IPS-NIHi11 (cell line): ENCODE measurements at regions not wholly inside any gene's neighbourhood (a gene's known extent, or its start where the extent isn't known, plus 50 kb on each side); places are given as distances from the start of the nearest gene placed in this dataset.
A peak's percentile ranks its signal among the peaks of the same experiment; 100 is the strongest.

Source experiments
- DNase-seq: peaks from one replicate; pipeline ENCODE4 v3.0.0; 2012; ENCODE audit warnings: mixed read lengths, low spot score

DNA sequence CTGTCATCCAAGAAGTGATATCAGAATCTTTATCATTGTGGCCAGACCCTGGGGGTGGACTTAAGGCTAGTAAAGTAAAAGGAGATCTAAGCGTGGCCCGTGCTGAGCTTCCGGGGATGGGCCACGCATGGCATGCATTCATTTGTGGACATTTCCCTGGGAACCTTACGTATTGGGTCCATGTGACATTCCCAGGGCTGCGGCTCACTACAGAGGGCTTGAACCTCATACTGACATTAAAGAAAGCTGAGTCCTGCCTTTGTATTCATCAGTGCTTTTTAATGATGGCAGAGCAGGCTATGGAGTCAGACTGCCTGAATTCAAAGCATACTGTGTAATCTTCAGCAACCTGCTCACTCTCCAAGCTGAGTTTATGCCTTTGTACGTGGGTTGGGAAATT lies 152.2 kb upstream of the AFDN start:
- DNase-seq: no peak

DNA sequence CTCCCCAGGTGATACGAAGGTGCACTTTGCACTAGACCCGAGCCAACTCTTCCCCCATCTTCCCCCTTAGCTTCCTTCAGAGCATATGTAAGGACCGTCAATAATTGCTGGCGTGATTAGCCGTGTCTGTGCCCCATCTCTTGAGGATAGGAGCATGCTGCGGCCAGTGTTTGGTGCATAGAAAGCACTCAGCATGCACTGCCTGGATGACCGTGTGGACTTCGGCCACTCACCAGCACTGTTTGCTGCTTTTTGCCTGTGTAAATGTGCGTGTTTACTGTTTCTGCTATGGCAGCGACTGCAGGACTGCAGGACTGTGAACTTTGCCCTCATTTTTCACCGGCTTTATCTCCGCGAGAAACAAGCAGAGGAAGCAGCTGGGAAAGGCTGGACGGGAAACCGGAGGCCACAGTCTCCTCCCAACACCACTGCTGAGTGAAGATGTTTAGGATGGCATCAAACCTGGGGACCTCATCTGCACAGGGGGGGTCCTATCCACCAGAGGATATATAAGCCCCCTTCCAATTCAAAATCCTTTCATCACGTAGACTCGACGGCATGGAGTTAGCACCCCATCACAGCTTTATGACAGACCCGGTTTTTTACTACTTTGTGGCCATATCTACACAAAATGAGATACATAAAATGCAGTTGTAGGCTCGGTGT lies 150.6 kb upstream of the AFDN start:
- no peak for DNase-seq

DNA sequence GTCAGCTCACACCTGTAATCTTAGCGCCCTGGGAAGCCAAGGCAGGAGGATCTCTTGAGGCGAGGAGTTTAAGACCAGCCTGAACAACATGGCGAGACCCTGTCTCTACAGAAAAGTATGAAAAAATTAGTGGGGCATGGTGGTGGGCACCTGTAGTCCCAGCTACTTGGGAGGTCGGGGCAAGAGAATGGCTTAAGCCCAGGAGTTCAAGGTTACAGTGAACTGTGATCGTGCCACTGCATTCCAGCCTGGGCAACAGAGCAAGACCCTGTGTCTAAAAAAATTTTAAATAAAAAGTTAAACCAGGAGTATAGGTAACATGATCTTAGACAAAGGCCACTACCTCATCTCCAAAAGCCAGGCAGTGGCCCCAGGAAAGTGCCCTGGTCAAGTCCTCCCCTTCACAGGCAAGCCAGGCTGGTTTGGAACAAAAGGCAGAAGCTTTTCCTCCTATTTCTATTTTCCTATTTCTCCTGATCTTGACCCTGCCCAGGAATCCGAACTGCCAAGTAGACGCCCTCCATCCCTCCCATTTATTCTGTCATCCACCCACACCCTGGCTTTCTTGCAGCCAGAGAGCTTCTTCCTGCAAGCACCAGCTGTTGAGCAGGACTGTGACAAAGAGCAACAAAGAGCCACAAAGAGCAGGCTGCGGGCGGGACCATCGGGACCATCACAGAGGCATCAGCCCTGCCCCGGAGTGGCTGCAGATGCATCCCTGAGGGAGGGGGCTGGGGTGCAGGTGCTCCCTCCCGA lies 149.9 kb upstream of the AFDN start:
- DNase-seq: no peak

DNA sequence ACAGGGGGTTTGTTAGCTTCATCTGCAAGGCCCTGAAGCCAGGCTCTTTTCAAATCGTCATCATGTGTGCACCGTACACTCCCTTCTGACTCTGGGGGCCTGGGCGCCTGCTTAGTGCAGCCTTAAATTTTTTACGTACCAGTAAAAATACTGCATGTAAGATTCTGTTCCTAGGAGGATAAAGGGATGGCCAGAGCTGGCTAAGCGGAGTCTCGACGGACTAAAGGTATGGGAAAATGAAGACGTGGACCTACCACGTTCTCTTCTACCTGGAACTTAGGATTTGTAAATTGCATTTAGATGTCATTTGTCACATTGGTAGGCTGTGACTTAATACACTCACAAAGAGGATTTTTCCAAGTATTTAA lies 149.3 kb upstream of the AFDN start:
- no peak for DNase-seq

- DNase-seq: peak; percentile 65
Observed at GRCh38 chr6:167678102-167679101, 148.3 kb upstream of the AFDN start.

DNA sequence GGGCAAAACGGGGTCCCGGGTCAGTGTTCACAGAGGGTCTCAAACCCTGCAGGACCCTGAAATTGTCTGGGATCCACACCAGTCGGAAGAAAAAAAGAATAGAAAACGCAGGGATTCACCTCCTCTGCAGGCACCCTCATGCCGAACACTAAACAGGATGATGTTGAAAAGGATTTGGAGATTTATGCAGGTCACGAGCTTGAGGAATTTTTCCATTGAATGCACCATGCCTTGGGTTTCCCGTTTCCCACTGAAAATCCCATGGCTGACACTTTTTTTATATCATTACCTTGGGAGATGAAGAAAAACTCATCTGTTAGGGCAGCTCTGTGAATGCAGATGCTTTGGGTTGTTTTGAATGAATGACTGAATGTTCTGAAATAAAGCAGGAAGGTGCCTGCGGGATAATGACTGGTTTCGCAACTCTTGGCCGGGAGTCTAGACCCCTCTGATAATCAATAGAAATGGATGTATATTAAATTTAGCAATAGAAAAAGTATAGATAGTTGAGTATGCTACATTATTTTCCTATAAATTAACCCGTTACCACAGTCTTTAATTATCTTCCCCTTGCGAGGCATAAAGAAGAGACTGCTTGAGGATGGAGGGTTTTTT lies 147.5 kb upstream of the AFDN start:
- no peak for DNase-seq

GRCh38 chr6:167679790-167680604 lies 146.7 kb upstream of the AFDN start:
- DNase-seq: no peak

GRCh38 chr6:167680605-167681149 lies 146.0 kb upstream of the AFDN start:
- DNase-seq: no peak

GRCh38 chr6:167682125-167682524 lies 144.6 kb upstream of the AFDN start:
- DNase-seq: no peak

DNA sequence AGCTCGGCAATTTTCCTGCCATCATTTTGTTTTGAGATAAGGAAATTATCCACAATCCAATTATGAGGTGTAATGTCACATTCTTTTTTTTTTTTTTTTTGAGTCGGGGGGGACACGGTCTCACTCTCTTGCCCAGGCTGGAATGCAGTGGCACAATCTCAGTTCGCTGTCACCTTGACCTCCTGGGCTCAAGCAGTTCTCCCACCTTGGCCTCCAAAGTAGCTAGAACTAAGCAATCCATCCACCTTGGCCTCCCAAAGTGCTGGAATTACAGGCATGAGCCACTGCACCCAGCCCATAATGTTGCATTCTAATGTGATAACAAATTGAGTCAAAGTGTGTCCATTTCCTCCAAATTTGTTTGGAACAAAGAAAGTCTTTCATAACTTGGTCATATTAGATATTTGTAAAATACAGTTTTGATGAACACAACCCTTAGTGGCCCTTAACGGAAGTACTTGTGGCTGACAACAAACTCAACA lies 144.1 kb upstream of the AFDN start:
- no peak for DNase-seq

- no peak for DNase-seq
Observed at GRCh38 chr6:167683028-167683862, 143.5 kb upstream of the AFDN start.

DNA sequence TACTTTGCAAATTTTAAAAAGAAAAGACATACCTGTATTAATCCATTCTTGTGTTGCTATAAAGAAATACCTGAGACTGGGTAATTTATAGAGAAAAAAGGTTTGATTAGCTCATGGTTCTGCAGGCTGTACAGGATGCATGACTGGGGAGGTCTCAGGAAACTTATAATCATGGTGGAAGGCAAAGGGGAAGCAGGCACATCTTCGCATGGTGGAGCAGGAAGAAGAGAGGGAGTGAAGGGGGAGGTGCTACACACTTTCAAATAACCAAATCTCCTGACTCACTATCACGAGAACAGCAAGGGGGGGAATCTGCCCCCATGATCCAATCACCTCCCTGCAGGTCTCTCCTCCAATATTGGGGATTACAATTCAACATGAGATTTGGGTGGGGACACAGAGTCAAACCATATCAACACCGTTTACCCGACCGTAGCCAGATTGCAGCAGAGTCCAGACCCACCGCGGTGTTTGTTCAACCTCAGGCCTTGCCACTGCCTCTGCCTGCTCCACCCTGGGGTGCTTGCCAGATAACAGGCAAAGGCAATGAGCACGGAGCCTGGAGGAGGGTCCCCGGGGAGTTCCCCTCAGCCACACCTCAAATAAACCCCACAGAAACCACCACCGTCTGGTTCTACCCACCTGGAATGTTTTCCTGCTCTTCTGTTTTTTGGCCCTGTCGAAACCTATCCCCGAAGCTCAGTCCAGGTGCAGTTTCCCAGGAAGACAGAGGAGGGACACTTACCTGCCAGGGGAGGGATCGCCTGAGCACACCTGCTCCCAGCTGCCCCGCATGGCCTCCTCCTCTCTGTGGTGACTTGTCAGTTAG lies 142.2 kb upstream of the AFDN start:
- no peak for DNase-seq

DNA sequence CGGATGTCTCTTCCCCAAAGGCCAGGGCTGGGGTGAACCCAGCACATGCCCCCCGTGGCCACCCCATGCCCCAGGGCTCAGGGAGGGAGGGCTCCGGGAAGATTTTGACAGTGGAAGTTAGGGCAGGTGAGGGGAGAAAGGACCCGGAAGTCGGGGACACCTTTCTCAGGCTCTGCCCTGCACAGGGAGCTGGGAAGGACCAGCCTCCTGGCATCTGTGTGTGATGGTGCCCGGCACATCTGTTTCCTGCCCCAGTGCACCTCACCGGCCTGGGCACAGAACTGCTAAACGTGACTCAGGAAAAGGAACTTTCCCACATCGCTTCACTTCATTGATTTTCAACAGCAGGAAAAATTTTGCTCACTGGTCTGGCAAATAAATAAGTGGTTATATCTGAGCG lies 141.1 kb upstream of the AFDN start:
- DNase-seq: no peak

DNA sequence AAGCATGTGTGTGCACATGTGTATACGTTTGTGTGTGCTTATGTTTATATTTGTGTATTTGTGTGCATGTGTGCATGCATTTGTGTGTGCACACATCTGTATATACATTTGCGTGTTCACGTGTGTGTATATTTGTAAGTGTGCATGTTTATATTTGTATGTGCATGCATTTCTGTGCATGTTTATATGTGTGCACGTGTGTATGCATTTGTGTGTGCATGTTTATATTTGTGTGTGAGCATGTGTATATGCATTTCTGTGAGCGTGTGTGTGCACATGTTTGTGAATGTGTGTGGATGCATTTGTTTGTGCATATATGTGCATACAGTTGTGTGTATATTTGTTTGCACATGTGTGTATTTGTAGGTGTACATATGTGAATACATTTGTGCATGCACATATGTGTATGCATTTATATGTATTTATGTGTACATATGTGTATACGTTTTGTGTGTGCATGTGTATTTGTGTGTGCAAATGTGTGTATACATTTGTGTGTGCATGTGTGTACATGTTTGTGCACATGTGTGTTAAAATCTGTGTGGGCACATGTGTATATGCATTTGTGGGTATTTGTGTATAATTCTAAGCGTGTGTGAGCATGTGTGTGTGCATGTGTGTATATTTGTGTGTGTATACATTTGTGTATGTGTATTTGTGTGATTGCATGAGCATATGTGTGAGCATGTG lies 140.4 kb upstream of the AFDN start:
- no peak for DNase-seq

DNA sequence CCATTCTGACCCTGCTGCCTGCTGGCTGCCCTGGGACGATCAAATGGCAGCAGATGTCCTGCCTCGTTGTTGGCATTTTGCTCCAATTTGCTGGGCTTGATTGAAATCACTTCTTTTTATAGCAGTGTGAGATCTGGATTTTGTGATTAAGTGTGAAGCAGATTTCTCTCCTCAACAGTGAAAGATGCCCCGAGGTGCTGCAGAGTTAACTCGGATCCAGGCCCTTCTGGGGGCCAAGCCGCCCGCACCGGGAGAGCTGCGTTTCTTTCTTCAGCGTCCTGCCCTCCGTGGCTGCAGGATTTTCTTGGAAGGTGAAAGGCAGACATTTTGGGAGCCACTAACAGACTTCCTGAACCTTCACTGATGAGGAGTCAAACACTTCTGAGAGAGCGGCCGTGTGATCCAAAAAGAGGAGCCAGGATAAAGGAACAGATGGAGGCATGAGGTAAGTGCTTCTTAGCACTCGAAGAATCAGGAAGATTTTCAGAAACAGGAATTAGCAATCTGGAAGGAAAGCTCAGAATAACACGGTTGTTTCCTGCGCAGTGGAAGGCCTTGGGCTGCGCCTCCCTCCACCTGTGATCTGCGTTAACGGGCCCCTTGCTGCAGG lies 139.5 kb upstream of the AFDN start:
- DNase-seq: no peak

DNA sequence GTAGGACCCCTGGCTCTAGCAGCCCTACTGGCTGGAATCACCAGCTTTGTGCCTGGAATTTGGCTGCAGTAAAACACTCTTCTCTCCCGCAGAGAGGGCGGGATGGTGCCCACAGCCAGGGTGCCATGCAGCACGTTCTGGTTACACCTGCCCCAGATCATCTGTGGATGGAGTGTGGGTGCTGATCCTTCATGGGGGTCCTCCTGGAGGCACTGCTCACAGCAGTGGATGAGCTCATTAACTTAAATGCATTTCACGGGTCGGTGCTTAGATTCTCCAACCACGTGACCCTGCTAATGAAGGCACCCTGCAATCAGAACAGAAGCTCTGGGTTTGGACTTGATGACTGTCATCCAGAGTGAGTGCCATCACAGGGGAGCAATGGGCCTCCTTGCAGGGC lies 138.6 kb upstream of the AFDN start:
- no peak for DNase-seq

DNA sequence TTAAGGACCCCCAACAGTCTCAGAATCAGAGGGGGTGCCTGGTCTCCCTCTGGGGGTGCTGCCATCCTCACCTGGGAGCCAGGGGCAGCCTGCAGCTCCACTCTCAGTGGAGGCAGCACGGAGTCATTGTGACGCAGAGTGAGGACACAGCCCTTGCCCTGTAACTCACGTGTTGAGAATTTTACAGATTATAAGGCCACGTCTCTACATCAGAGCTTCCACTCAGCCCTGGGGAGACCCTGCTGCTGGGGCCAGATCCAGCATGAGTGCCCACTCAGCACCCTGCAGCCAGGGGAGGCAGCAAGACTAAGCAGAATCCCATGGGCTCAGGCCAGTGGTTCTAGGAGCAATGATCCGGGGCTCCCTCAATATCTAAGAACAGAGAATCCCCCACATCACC lies 137.4 kb upstream of the AFDN start:
- DNase-seq: no peak

GRCh38 chr6:167689751-167690150 lies 137.0 kb upstream of the AFDN start:
- DNase-seq: no peak
